ENCODE measurements at regions not wholly inside any gene's neighbourhood (a gene's known extent, or its start where the extent isn't known, plus 50 kb on each side); places are given as distances from the start of the nearest gene placed in this dataset.

- Histone ChIP-seq H3K27ac (ENCODE audit: low read depth, low read length, poor library complexity, severe bottlenecking) (no peak overlapping the region), H3K9me3 (ENCODE audit: low read depth, low read length, poor library complexity, severe bottlenecking) (no peaks in the 10 kb centered on the region), H3K27me3 (replicated peaks; ENCODE audit: insufficient read depth, low read depth, low read length, poor library complexity) (peaks cover 3% of the 10 kb centered on the region), H3K4me1 (ENCODE audit: insufficient read depth, low read length, poor library complexity, severe bottlenecking) (no peaks in the 10 kb centered on the region), H3K4me3 (ENCODE audit: low read depth, low read length, poor library complexity, severe bottlenecking) (no peak overlapping the region), H3K36me3 (ENCODE audit: insufficient read depth, low read length, poor library complexity, severe bottlenecking) (no peaks in the 10 kb centered on the region)
- DNase-seq (ENCODE audit: low spot score): no peak
- ChIA-PET POLR2A (ENCODE audit: low non-redundant PET) (no interaction called here), CTCF (no interaction called here)
- intact Hi-C loops (cut with micrococcal nuclease; ENCODE audit: unreplicated experiment): no loop called here
- BruUV-seq (replicated peaks): no TSS peak
- no peak for TF ChIP-seq EZH2 (IDR thresholded peaks at IDR 0.05; ENCODE audit: borderline replicate concordance, low read depth, low read length, poor library complexity, severe bottlenecking)
- no peak for TF ChIP-seq CTCF (conservative IDR thresholded peaks at IDR 0.05; ENCODE audit: low read depth, low read length)
These were observed 385.9 kb downstream of the RASEF start for GRCh38 chr9:82677086-82677485.

- ChIA-PET CTCF (no interaction called here), POLR2A (ENCODE audit: low non-redundant PET) (no interaction called here)
- BruUV-seq (replicated peaks): no TSS peak
- Histone ChIP-seq H3K27ac (ENCODE audit: low read depth, low read length, poor library complexity, severe bottlenecking) (no peak overlapping the region), H3K4me1 (ENCODE audit: insufficient read depth, low read length, poor library complexity, severe bottlenecking) (no peaks in the 10 kb centered on the region), H3K36me3 (ENCODE audit: insufficient read depth, low read length, poor library complexity, severe bottlenecking) (no peaks in the 10 kb centered on the region), H3K4me3 (ENCODE audit: low read depth, low read length, poor library complexity, severe bottlenecking) (no peak overlapping the region), H3K9me3 (ENCODE audit: low read depth, low read length, poor library complexity, severe bottlenecking) (no peaks in the 10 kb centered on the region), H3K27me3 (replicated peaks; ENCODE audit: insufficient read depth, low read depth, low read length, poor library complexity) (peaks cover 3% of the 10 kb centered on the region)
- no peak for DNase-seq (ENCODE audit: low spot score)
- intact Hi-C loops (cut with micrococcal nuclease; ENCODE audit: unreplicated experiment): no loop called here
- TF ChIP-seq CTCF (conservative IDR thresholded peaks at IDR 0.05; ENCODE audit: low read depth, low read length): no peak
- TF ChIP-seq EZH2 (IDR thresholded peaks at IDR 0.05; ENCODE audit: borderline replicate concordance, low read depth, low read length, poor library complexity, severe bottlenecking): no peak
These were observed 383.5 kb downstream of the RASEF start for GRCh38 chr9:82679472-82679871.

GRCh38 chr9:82680179-82680935, 382.6 kb downstream of the RASEF start:
- H3K9me3 ChIP-seq (ENCODE audit: low read depth, low read length, poor library complexity, severe bottlenecking): no peaks in the 10 kb centered on the region
- TF ChIP-seq CTCF (conservative IDR thresholded peaks at IDR 0.05; ENCODE audit: low read depth, low read length) (no peak), EZH2 (IDR thresholded peaks at IDR 0.05; ENCODE audit: borderline replicate concordance, low read depth, low read length, poor library complexity, severe bottlenecking) (no peak)
- no peak overlapping the region for H3K27ac ChIP-seq (ENCODE audit: low read depth, low read length, poor library complexity, severe bottlenecking)
- no peaks in the 10 kb centered on the region for H3K36me3 ChIP-seq (ENCODE audit: insufficient read depth, low read length, poor library complexity, severe bottlenecking)
- intact Hi-C loops (cut with micrococcal nuclease; ENCODE audit: unreplicated experiment): no loop called here
- peaks cover 1% of the 10 kb centered on the region for H3K27me3 ChIP-seq (replicated peaks; ENCODE audit: insufficient read depth, low read depth, low read length, poor library complexity)
- ChIA-PET POLR2A (ENCODE audit: low non-redundant PET) (no interaction called here), CTCF (no interaction called here)
- H3K4me1 ChIP-seq (ENCODE audit: insufficient read depth, low read length, poor library complexity, severe bottlenecking): no peaks in the 10 kb centered on the region
- no TSS peak for BruUV-seq (replicated peaks)
- no peak for DNase-seq (ENCODE audit: low spot score)
- H3K4me3 ChIP-seq (ENCODE audit: low read depth, low read length, poor library complexity, severe bottlenecking): no peak overlapping the region

All from A673 (cell line).